ENCODE measurements at regions not wholly inside any gene's neighbourhood (a gene's known extent, or its start where the extent isn't known, plus 50 kb on each side); places are given as distances from the start of the nearest gene placed in this dataset.

- H2AK5ac ChIP-seq (ENCODE audit: insufficient read length, low read length): no peak overlapping the region
- peaks cover 43% of the 10 kb centered on the region for H3K27me3 Mint-ChIP-seq (ENCODE audit: low read depth)
Observed at GRCh38 chr9:38126730-38127129, 57.7 kb upstream of the SHB start.

More at GRCh38 chr9:38126730-38127129, 57.7 kb upstream of the SHB start:
- Histone ChIP-seq H4K20me1 (ENCODE audit: control insufficient read depth, insufficient read depth, insufficient read length) (no peaks in the 10 kb centered on the region), H3K27ac (ENCODE audit: insufficient read length, low read depth, low read length) (no peak overlapping the region), H3K79me1 (ENCODE audit: insufficient read depth, low read depth, low read length, poor library complexity, severe bottlenecking) (no peaks in the 10 kb centered on the region), H3T11ph (ENCODE audit: low read length) (no peak overlapping the region), H2BK15ac (ENCODE audit: low read depth, low read length) (no peak overlapping the region), H3K9ac (ENCODE audit: extremely low read depth, insufficient read length, low read length) (no peak overlapping the region), H3K4me1 (ENCODE audit: insufficient read depth, low read length) (no peaks in the 10 kb centered on the region), H2BK120ac (ENCODE audit: low read depth, low read length, poor library complexity, severe bottlenecking) (no peak overlapping the region), H4K91ac (ENCODE audit: insufficient read length, low read depth, low read length) (no peak overlapping the region), H2BK12ac (ENCODE audit: insufficient read length, low read depth, low read length) (no peak overlapping the region), H3K27me3 (ENCODE audit: insufficient read depth, low read length) (no peaks in the 10 kb centered on the region; the same call in 1 of the 2 replicates), H3K14ac (ENCODE audit: insufficient read depth, low read length) (no peak overlapping the region), H4K8ac (replicated peaks; ENCODE audit: insufficient read length, low read depth, low read length) (no peak overlapping the region), H3K56ac (ENCODE audit: insufficient read length, low read depth, low read length) (no peak overlapping the region), H2BK5ac (ENCODE audit: insufficient read length, low read length) (no peak overlapping the region), H2BK20ac (ENCODE audit: low read depth, low read length, poor library complexity, severe bottlenecking) (no peak overlapping the region), H4K5ac (ENCODE audit: insufficient read length, low read depth, low read length) (no peak overlapping the region), H3K4ac (ENCODE audit: low read depth, low read length) (no peak overlapping the region), H3K18ac (ENCODE audit: insufficient read length, low read depth, low read length) (no peak overlapping the region), H3K9me3 (ENCODE audit: control insufficient read depth, low read depth, low read length) (no peaks in the 10 kb centered on the region), H3K4me2 (ENCODE audit: insufficient read depth, insufficient read length, low read length) (no peak overlapping the region), H3K79me2 (ENCODE audit: insufficient read depth, low read length) (no peaks in the 10 kb centered on the region), H2AFZ (ENCODE audit: low read length) (no peak overlapping the region), H3K23me2 (ENCODE audit: insufficient read length, low read depth, low read length, poor library complexity, severe bottlenecking) (no peaks in the 10 kb centered on the region), H3K23ac (ENCODE audit: insufficient read length, low read depth, low read length) (no peak overlapping the region)
- no peak overlapping the region for H3K4me3 Mint-ChIP-seq
- no peak for DNase-seq
- no peaks in the 10 kb centered on the region for H3K4me1 Mint-ChIP-seq
- TF ChIP-seq CTCF (conservative IDR thresholded peaks at IDR 0.05): no peak
- H3K36me3 Mint-ChIP-seq (ENCODE audit: insufficient read depth in 1 of 3, low read depth in 3 of 3): no peaks in the 10 kb centered on the region
- H3K27ac Mint-ChIP-seq: no peak overlapping the region
- no peaks in the 10 kb centered on the region for H3K9me3 Mint-ChIP-seq
- no CpG with 5 or more reads among the region's 6 CpGs for whole genome bisulfite sequencing (ENCODE audit: extremely low coverage, insufficient read length, low lambda C conversion rate)

Data from H9 (cell line).